Body of pancreas (tissue), 4 donors: ENCODE measurements at regions not wholly inside any gene's neighbourhood (a gene's known extent, or its start where the extent isn't known, plus 50 kb on each side); places are given as distances from the start of the nearest gene placed in this dataset.

Experiments
- POLR2A ChIP-seq, 3 donors: fragments of 450-650 bp; IDR thresholded peaks; one replicate each; pipeline ENCODE4 v1.6.1; 2016; ENCODE audit warnings: antibody characterized with exemption in 3 of 3, mild to moderate bottlenecking in 2 of 3
- TF ChIP-seq, protein P1 (sequence below), 7 experiments: fragments of 450-650 bp in 4 of 7; fragments of 200-600 bp in 3 of 7; sonication (generic) in 3 of 7; IDR thresholded peaks; one replicate each; pipeline ENCODE4 v1.5.1; 2016 to 2019; ENCODE audit warnings: antibody characterized with exemption in 7 of 7

DNA sequence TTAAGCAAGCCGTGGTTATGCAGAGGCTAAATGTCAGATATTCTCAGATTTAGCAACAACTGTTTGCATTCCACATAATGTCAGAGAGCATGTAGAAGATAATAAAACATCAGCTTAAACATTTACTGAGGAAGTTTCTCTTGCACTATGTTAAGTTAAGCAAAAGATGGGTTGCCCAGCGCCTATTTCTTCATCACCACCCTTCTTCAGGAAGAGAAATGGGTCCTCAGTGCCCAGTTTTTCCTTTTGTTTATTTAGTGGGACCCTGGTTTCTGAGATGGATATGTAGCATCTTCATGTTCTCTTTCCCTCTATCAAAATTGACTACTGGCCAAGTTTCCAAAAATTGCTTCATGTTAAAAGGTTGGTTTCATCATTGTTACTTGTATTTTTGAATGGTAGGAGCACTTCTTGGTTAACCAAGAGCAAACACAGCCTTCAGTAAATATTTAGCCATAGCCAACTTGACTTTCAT lies 356.8 kb downstream of the RFC3 start:
- TF ChIP-seq, protein P1, sequence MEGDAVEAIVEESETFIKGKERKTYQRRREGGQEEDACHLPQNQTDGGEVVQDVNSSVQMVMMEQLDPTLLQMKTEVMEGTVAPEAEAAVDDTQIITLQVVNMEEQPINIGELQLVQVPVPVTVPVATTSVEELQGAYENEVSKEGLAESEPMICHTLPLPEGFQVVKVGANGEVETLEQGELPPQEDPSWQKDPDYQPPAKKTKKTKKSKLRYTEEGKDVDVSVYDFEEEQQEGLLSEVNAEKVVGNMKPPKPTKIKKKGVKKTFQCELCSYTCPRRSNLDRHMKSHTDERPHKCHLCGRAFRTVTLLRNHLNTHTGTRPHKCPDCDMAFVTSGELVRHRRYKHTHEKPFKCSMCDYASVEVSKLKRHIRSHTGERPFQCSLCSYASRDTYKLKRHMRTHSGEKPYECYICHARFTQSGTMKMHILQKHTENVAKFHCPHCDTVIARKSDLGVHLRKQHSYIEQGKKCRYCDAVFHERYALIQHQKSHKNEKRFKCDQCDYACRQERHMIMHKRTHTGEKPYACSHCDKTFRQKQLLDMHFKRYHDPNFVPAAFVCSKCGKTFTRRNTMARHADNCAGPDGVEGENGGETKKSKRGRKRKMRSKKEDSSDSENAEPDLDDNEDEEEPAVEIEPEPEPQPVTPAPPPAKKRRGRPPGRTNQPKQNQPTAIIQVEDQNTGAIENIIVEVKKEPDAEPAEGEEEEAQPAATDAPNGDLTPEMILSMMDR (IDR thresholded peaks at IDR 0.05), result no peak
- no peak for TF ChIP-seq POLR2A (IDR thresholded peaks at IDR 0.05)
